Activated effector memory CD4-positive, alpha-beta T cell treated with anti-CD3 and anti-CD28 coated beads, Interleukin-2, amount 50 U/mL, for 16 hours (primary cell): ENCODE measurements at regions not wholly inside any gene's neighbourhood (a gene's known extent, or its start where the extent isn't known, plus 50 kb on each side); places are given as distances from the start of the nearest gene placed in this dataset.
"Not testable (repeated sequence)": the region's sequence is repeated elsewhere in the genome, so short reads cannot be mapped to it uniquely, and the experiment has no call there.

Source experiments
- DNase-seq: peaks from one replicate; pipeline ENCODE4 v3.0.0-alpha.2; 2020

DNA sequence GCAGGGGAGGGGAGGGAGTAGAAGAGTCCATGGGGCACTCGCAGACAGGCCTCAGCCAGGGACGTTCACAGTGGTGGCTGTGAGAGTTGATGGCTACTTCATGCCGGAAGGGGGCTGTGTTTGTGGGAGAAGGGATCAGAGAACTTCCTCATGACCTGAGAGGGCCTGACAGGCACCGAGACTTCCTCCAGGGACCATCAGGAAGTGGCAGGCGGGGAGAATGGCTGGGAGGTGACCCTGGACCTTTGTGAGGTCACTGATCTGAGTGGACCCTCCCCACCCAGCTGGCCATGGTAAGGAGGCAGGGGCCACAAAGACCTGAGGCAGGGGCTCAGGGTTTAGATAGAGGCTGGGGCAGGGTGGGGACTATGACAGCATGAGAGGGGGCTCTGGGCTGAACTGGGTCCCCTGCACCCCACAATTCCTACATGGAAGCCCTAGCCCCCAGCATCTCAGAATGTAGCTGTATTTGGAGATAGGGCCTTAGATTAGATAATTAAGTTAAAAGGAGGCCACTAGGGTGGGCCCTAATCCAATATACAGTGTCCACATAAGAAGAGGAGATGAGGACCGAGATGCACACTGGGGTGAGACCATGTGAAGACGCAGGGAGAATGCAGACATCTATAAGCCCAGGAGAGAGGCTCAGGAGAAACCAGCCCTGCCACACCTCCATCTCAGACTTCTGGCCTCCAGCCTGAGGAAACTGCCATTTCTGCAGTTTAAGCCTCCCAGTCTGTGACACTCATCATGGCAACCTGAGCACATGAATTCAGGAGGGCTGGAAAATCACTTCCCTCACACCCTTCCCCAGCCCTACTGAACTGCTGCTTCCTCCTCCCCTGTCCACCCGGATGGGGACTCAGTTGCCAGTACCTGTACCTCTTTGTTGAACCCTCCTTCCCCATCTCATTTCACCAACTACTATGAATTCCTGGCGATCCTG lies 273.9 kb upstream of the ZNF32 start:
- DNase-seq: no peak

DNA sequence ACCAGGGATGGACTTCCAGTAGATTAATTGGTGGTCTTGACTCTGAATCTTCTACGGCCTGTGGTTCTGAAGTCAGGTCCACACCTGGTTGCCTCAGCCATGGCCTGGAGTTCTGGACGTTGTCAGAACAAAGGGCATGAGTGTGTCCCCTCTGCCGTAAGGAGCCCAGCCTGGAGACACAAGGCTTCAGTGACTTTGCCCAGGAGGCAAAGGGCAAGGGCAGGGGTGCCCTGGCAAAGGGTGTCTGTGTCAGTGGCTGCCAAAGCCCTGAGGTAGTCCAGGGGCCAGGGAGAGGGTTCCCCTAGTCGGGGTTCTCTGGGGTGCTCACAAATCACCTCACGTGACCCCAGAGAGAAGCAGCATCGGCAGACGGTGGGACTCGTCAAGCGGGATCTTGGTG lies 273.2 kb upstream of the ZNF32 start:
- DNase-seq: no peak

DNA sequence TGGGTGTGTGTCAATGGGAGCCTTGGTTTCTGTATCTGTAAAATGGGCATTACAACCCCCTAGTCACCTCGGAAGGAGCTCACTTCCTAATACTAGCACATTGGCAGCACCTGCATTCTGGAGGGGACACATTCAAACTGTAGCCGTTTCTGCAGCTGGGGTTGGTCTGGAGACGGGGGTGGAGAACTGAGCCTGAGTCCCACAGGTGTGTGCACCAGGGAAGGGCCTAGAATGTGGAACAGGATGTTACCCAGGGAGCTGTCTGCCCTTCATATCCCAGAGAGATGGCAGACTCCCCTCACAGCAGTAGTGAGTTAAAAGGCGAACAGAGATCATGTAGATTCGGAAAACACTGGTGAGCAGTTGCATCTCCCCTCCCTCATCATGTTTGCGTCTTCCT lies 272.8 kb upstream of the ZNF32 start:
- DNase-seq: no peak

DNA sequence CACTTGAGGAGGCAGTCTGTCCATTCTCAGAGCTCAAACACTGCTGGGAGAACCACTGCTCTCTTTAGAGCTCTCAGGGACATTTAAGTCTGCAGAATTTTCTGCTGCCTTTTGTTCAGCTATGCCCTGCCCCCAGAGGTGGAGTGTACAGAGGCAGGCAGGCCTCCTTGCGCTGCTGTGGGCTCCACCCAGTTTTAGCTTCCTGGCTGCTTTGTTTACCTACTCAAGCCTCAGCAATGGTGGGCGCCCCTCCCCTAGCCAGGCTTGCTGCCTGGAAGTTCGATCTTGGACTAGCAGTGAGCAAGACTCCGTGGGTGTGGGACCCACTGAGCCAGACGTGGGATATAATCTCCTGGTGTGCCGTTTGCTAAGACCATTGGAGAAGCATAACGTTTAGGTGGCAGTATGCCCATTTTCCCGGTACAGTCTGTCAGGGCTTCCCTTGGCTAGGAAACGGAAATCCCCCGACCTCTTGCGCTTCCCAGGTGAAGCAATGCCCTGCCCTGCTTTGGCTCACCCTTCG lies 271.6 kb upstream of the ZNF32 start:
- DNase-seq: not testable (repeated sequence)

DNA sequence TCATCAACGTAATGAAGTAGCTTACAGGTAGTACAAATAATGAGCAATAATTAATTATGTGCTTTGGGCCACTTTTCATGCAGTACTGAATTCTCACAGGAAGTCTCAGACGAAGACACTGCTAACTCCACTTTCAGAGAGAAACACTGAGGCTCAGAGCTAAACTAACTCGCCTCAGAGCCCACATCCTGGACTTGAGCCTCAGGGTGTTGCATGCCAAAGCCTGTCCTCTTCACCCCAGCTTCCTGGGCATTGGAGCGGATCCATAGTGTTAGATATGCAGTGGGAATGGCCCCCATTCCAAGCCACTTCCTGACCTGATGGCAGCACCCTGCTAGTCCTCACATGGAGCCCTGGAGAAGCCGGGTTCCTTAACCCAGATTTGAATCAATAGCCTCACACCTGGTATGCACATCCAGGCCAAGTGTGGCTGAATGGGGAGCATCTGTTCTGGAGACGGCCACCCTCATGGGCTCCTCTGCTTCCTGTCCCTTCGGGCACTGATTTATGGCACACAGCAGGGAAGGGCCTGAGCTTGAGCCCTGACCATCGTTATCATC lies 265.1 kb upstream of the ZNF32 start:
- no peak for DNase-seq

DNA sequence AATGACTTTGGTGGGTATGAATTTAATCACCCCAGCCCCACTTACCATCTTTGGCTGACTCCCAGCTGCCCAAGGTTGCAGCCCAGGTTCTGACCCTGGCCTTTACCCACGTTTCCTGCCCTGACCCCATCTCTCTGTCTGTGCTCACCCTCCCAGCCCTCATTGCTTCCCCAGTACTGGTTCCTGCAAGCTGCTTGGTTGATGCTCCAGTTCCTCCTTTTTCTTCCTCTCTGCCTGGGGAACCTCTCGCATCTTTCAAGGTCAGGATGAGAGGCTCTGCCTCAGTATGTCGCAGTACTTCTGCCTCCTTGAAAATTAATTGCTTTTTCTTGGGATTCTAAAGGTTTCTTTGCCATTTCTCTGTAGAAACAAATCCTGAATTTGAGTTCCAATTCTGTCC lies 263.8 kb upstream of the ZNF32 start:
- DNase-seq: no peak

DNA sequence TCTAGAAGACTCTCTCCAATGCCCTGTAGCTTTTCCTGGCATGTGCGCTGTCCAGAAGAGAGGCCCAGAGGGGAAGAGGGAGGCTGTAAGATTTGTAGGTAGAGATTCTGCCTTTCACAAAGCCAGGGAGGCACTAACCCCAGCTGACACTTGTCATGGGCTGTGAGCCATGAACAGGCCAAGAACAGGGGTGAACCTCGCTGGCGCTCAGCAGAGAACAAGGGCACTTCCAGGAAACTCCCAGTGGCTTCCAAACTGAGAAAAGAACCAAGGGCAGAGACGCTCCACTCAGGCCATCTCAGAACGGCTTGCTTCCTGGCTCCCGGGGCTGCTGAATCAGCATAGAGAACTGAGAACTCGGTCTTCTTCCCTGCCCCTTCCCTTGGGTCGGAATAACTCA lies 257.8 kb upstream of the ZNF32 start:
- no peak for DNase-seq

DNA sequence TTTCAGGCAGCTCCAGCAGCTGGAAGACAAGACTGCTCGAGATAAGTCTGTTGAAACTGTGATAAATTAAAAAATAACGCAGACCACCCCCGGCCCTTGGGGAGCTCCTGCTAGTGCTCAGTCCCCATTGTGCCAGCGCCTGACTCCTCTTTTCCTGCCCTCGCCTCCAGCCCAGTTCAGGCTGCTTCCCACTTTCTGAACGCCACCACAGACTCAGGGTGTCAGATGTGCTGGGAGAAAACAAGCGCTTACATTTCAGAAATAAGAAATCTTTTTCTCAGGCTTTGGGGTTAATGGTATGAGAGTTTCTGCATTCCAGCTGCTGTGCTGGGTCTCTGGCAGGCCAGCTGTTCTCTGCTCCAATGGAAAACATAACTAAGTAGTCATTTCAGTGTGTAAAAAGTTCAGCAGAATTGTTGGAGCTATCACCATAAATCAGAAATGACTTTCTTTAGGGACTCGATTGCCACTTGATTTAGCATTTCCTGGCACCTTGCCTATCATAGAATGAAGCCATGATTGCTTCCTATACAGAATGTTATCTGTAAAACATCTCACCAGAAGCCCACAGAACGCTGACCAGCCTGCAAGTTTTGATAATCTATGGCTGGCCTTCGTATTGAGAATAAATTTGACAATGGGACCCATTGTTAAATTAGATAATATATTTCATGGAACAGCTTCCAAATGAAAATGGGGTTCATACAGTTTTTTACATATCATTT lies 257.0 kb upstream of the ZNF32 start:
- DNase-seq: no peak

DNA sequence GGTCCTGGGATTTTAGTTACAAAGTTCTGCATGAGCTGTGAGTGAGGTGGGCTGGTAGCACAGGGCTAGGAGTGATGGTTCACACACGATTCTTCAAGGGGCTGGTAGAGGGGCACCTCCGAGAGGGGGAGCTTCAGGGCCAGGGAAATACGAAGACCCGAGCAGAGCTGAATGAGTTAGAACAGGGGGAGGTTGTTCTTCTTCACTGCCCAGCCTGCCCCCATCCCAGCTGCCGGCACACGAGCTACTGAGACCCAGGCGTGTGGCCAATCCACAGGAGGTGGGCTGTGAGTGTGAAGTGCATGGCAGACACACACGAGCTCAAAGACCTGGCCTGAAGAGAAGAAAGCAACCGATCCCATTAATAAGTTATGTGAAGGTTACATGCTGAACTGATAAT lies 256.2 kb upstream of the ZNF32 start:
- DNase-seq: no peak

DNA sequence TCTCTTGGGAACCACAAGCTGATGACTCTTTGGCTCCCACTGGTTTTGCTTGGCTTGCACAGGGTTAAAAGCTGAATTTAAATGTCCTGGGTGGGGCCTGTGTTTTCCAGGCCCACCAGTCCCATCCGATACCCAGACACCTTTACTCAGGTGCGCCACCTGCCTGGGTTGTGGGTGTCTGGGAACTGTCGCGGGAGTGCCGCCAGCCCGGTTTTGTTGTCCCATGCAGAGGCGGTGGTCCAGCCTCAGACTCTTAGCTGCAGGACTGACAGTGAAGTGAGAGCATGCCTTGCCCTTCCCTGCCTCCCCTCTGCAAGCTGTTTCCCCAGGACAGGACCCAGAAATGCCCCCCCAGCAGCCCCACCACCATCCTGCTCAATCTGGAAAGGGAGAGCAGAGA lies 255.6 kb upstream of the ZNF32 start:
- DNase-seq: no peak

DNA sequence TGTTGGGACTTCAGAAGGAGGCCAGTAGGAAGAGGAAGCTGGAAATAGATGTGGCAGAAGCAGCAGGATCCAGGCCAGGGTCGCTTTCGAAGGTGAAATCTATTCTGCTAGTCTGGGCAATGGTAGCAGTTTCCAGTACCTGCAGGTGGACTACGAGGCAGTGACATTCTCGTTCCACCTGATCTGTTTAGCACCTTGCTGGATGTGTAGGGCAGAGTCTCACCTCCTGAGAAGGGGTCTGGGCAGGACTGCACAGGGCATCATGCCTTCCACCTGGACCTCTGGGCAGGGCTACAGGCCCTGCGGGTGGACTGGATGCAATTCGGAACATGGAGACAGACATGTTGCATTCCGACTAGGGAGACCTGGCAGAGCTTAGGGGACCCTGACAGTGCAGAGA lies 254.8 kb upstream of the ZNF32 start:
- DNase-seq: no peak

DNA sequence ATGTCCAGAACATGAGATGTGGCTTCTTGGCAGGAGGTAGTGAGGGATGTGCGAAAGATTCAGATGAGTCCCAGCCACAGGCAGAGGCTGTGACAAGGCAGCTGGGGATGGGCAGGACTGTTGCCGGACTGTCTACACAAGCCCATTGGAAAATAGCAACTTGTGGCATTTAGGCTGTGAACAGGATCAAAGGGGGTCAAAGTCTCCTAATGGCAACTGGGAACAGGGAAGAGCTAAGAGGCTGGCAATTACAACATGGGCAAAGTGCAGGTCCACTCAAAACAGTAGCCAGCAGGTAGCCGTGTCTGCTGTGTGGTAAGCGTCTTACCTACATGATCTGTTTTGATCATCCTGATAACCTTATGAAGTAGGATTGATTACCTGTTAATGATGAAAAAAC lies 254.2 kb upstream of the ZNF32 start:
- no peak for DNase-seq

DNA sequence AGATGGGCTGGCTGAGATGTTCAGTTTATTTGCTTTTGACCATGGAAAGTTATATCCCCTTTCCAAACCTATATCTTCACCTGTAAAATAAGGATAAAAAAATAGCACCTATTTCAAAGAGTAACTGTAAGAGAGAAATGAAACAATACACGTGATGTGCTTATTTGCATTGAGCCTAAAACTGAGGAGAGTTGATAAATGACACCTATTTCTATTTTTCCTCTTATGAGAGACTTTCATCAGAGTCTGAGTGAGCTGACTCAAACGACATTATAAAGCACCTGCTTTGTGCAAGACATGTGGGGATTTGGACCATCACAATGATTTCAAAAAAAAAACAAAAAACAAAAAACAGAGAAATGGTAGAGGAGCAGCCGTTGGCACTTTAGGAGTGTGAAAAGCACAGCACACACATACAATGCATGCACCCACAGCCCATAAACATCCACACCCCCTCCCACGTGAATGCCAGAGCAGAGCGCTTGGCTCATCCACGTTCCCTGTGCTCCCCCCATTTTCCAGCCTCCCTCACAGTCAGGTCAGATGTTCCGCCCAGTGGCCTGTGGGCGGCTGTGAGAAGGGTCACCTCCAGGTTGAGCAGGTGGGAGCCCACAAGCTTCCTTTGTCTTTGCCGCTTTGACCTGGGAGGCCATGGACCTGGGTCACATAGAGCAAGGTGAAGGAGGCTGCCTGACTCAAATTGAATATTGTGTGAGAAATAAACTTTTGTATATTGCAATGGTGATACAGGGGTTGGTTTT lies 253.2 kb upstream of the ZNF32 start:
- DNase-seq: no peak

DNA sequence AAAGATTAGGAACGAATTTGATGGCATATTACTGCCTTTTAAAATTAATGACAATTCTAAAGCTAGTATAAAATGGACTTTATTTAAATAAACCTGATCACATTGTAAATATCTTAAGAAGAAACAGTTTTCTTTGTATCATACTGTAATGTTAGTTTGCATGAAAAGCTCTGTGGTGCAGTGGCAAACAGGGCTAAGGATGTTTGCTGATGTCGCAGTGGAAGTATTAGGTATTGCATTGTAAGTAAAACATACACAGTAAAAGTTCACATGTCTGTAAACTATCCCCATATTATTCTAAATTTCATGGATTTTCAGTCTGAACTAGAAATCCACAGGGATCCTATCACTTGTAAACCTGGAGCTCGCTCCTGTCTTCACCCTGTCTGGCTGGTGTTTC lies 252.6 kb upstream of the ZNF32 start:
- no peak for DNase-seq

DNA sequence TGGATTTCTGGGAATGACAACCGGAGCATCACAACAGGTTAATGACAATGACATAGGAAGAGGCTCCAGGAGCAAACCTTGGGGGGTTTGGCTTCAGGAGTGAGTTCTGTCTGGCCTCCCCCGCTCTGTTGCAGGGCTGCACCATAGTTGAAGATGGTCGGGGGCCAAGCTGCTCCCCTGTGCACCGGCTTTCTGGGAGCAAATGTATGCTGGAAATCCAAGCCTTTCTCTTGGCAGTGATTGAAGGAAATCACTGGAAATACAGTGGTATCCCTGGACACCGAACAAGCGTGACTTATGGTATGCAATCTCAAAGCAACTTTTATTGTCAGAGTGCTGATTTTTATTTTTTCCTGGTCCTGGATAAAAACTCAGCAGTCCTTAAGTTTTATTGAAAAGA lies 251.9 kb upstream of the ZNF32 start:
- no peak for DNase-seq

DNA sequence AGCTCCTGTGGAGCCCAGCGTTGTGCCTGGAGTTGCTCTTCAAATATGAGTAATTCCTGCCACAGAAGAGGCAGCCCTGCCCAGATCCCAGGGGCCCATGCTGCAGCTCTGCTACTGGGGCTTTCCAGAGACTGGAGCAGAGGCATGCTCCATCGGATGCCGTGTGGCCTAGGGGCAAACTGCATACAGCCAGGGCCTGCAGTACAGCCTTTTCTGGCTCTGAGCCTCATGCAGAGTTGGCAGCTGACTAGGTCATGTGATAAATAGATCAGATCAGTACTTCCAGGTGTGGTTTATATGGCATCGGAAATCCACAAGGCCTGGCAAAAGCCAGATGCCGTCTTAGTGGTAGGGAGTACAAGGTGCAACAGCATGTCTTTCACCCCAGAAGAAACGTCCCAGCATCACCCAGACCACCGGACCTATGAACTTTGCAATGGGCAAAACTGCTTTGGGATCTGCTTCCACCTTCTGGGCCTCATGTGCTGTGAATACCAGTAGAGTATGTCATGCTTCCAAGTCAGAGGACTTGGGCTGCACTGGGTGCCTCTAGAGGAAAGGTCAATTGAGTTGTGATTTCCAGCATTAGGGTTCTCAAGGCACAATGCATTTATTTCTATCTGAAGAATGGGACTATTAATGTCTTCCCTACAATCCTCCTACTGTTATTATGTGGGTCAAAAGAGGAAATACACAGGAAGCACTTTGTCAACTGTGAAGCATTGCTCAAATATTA lies 250.7 kb upstream of the ZNF32 start:
- DNase-seq: no peak

DNA sequence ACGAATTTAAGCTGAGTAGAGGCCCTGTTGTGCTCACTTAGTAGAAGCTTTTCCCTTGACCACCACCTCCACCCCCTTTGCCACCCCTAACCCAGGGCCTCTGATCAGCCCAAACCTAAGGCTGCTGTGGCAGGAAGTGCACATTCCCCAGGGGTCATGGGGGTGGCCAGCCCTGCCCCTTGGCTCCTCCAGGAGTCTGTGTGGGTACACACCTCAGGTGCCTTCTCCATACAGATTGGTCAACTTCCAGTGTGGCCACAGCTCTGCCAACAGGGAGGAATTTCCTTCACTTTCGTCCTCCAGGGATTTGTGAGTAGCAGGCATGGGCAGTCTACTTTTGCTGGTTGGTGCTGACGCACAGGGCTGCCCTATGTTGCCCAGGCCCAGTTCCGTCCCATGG lies 249.9 kb upstream of the ZNF32 start:
- DNase-seq: no peak

DNA sequence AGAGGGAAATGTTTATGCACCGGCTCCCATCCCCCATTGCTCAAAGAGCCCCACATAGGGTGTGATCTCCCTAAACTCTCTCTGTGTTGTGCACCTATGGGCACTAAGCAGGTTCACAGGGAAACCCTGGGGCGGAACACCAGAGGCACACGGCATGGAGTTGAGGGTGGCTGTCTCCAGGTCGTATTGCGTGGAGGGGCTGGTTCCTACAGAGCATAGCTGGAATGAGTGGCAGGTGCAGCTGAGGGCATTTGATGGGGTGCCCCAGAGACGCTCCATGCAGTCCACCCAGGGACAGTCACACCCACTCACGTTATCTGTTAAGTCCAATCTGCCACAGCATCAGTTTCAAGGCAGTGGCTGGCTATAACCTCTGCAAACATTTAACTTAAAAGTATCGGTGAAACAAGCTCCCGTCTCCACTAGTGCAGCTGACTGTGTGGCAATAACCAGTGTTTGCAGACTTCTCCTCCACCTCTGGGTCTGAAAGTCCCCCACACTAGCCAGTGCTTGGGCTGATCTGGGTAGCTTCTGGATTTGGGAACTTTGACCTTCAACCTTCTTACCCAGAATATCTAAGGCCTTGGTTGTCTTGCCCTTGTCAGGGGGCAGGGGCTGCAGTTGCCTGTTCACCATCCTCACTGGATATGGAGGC lies 249.2 kb upstream of the ZNF32 start:
- no peak for DNase-seq

DNA sequence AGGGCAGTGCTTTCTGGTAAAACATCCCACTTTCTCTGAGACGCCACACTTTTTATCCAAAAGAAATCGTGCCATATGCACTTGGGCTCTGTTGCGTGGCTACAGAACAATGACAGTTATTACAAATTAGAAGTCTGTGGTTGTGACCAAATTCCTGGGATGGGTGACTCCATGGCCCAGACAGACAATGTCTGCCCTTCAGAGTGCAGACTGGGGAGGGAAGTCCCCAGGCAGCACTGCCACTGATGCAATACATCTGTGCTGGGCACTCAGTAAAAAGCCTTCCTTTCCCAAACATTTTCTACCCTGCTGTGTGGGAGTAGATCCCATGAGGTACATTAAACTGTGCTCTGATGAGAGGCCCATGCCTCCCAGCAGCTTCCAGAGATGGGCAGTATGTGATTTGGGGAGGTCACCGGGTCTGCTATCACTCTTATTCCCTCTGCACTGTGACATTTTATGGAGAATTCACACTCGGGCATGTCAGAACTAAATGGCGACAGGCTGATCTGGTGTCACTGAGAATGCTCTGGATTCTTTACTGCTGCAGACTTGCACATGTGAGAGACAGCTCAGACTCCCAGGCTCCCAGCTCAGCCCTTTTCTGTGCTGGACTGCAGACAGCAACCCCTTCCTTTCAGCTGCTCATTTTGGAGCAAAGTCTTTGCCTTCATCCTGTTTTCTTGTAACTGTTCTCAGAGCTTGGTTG lies 243.5 kb upstream of the ZNF32 start:
- no peak for DNase-seq

DNA sequence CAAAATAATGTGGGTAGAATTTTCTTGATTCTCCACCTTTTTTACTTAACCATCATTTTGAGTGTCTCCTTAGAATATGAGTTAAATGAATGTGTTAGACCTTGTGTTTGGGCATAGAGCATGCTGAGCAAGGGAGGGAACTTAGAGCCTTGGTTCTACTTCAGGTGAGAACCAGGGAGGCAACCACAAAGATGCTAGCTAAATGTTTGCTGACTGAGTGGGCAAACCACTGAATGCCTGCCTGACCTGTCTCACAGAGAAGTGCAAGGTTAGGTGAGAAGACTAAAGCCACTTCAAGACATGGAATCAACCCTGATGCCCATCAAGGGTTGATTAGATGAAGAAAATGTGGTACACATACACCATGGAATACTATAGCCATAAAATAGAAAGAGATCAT lies 242.6 kb upstream of the ZNF32 start:
- no peak for DNase-seq

DNA sequence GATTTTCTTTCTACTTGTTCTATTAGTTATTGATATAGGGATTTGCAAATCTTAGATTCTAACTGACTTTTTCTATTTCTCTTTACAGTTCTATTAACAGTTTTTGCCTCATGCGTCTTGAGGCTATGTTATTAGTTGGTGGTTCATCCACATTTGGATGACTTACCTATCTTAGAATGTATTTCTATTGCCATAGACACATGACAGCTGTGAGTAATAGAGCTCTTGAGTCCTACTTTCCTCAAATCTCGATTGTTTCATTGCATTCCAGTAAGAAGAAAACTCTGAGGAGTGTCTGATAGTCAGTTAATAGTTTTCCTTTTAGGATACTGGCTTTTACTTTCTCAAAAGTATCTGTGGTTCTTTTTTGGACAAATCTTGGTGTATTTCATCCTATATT lies 241.4 kb upstream of the ZNF32 start:
- no peak for DNase-seq
